ENCODE measurements at regions not wholly inside any gene's neighbourhood (a gene's known extent, or its start where the extent isn't known, plus 50 kb on each side); places are given as distances from the start of the nearest gene placed in this dataset.

DNA sequence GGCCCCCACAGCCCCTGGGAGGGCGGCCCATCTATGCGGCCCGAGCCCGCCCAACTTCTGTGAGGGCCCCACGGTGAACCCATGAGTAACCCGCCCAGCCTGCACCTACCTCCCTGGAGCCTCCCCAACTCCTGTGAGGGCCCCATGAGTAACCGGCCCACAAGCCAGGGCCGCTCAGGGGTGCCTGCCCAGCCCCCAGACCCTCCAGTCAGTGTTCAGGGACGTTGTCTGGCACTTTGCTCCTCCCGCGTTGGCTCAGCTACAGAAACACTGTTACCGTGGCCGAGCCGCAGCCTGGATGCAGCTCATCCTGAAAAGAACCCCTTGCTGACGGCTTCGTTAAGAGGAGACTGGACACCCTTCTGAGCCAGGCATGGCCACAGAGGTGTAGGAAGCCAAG, 179.6 kb downstream of the BRD1 start:
- Histone ChIP-seq H3K9me3 (ENCODE audit: low read depth) (no peaks in the 10 kb centered on the region), H4K20me1 (ENCODE audit: insufficient read depth) (no peaks in the 10 kb centered on the region), H3K9me2 (ENCODE audit: insufficient read depth) (no peaks in the 10 kb centered on the region), H3K36me3 (ENCODE audit: low read depth) (no peaks in the 10 kb centered on the region), H3K79me2 (ENCODE audit: insufficient read depth) (no peaks in the 10 kb centered on the region), H3K4me2 (ENCODE audit: unreplicated experiment) (no peak overlapping the region), H3F3A (ENCODE audit: insufficient read depth) (no peaks in the 10 kb centered on the region), H3K4me1 (ENCODE audit: insufficient read depth) (no peaks in the 10 kb centered on the region), H3K9ac (no peak overlapping the region), H3K4me3 (no peak overlapping the region), H3K27ac (no peak overlapping the region), H3K27me3 (replicated peaks; ENCODE audit: insufficient read depth) (no peaks in the 10 kb centered on the region), H2AFZ (no peak overlapping the region)
- in situ Hi-C loops (cut with MboI) = no loop called here
- no peak for TF ChIP-seq EZH2 (IDR thresholded peaks at IDR 0.05; ENCODE audit: insufficient read depth, poor library complexity, severe bottlenecking)
- TF ChIP-seq EZH2phosphoT487 (IDR thresholded peaks at IDR 0.05; ENCODE audit: insufficient read depth, low read depth) = no peak
- 66 to 86% methylated on average over 10 to 16 of the region's 16 CpGs for WGBS, 2 experiments (ENCODE audit: low coverage in 1 of 2, low lambda C conversion rate in 2 of 2, missing lambda C conversion rate in 2 of 2)
- DNase-seq = no peak

DNA sequence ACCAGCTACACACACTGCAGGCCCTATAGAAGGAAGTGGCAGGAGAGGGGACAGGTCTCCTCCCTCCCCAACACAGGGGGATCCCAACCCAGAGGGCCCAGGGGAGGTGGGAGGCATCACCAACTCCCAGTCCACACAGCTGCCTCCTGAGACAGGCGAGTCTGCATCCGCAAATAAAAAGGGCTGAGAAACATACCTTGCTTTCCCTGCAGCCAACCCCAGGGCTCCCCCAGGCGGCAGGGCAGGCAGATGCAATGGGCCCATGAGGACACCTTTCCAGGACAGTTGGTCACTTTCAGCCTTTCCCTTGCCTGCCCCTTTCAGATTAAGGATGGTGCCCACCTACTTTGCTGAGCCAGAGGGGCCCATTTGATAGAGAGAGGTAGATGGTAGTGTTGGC, 180.0 kb downstream of the BRD1 start:
- in situ Hi-C loops (cut with MboI) = no loop called here
- Histone ChIP-seq H3K79me2 (ENCODE audit: insufficient read depth) (no peaks in the 10 kb centered on the region), H3K4me1 (ENCODE audit: insufficient read depth) (no peaks in the 10 kb centered on the region), H3K4me2 (ENCODE audit: unreplicated experiment) (no peak overlapping the region), H3K9ac (no peak overlapping the region), H3K27me3 (replicated peaks; ENCODE audit: insufficient read depth) (no peaks in the 10 kb centered on the region), H3K9me3 (ENCODE audit: low read depth) (no peaks in the 10 kb centered on the region), H3K27ac (no peak overlapping the region), H3K36me3 (ENCODE audit: low read depth) (no peaks in the 10 kb centered on the region), H3K4me3 (no peak overlapping the region), H2AFZ (no peak overlapping the region), H3K9me2 (ENCODE audit: insufficient read depth) (no peaks in the 10 kb centered on the region), H3F3A (ENCODE audit: insufficient read depth) (no peaks in the 10 kb centered on the region), H4K20me1 (ENCODE audit: insufficient read depth) (no peaks in the 10 kb centered on the region)
- WGBS, 2 experiments (ENCODE audit: low coverage in 1 of 2, low lambda C conversion rate in 2 of 2, missing lambda C conversion rate in 2 of 2) = 34 to 65% methylated on average over 2 to 3 of the region's 3 CpGs
- TF ChIP-seq EZH2phosphoT487 (IDR thresholded peaks at IDR 0.05; ENCODE audit: insufficient read depth, low read depth) = no peak
- TF ChIP-seq EZH2 (IDR thresholded peaks at IDR 0.05; ENCODE audit: insufficient read depth, poor library complexity, severe bottlenecking) = no peak
- DNase-seq = no peak

DNA sequence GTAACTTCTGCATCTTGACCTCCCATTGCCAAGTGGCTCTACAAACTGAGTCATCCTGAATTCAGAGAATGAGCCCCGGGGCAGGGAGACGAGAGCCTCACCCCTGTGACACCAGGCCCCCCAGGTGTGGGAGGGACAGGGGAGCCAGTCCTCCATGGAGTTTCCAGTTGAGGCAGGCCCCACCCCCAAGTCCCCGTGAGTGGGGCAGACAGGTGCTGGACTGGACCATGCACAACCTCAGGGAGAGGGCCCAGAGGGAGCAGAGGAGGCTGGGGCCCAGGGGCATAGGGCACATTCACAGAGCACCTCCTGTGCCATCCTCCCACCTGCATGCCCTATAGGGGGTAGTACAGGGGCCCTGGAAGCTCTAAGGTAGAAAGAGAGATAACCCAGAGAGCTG, 180.8 kb downstream of the BRD1 start:
- Histone ChIP-seq H3K9me3 (ENCODE audit: low read depth) (no peaks in the 10 kb centered on the region), H3K27ac (no peak overlapping the region), H3K9ac (no peak overlapping the region), H3K36me3 (ENCODE audit: low read depth) (no peaks in the 10 kb centered on the region), H3K4me2 (ENCODE audit: unreplicated experiment) (no peak overlapping the region), H3F3A (ENCODE audit: insufficient read depth) (no peaks in the 10 kb centered on the region), H3K79me2 (ENCODE audit: insufficient read depth) (no peaks in the 10 kb centered on the region), H3K4me3 (no peak overlapping the region), H3K27me3 (replicated peaks; ENCODE audit: insufficient read depth) (no peaks in the 10 kb centered on the region), H3K9me2 (ENCODE audit: insufficient read depth) (no peaks in the 10 kb centered on the region), H4K20me1 (ENCODE audit: insufficient read depth) (no peaks in the 10 kb centered on the region), H2AFZ (no peak overlapping the region), H3K4me1 (ENCODE audit: insufficient read depth) (no peaks in the 10 kb centered on the region)
- in situ Hi-C loops (cut with MboI) = no loop called here
- TF ChIP-seq EZH2 (IDR thresholded peaks at IDR 0.05; ENCODE audit: insufficient read depth, poor library complexity, severe bottlenecking) (no peak), EZH2phosphoT487 (IDR thresholded peaks at IDR 0.05; ENCODE audit: insufficient read depth, low read depth) (no peak)
- no peak for DNase-seq
- 20 to 25% methylated on average over 2 to 3 of the region's 3 CpGs for WGBS, 2 experiments (ENCODE audit: low coverage in 1 of 2, low lambda C conversion rate in 2 of 2, missing lambda C conversion rate in 2 of 2)

DNA sequence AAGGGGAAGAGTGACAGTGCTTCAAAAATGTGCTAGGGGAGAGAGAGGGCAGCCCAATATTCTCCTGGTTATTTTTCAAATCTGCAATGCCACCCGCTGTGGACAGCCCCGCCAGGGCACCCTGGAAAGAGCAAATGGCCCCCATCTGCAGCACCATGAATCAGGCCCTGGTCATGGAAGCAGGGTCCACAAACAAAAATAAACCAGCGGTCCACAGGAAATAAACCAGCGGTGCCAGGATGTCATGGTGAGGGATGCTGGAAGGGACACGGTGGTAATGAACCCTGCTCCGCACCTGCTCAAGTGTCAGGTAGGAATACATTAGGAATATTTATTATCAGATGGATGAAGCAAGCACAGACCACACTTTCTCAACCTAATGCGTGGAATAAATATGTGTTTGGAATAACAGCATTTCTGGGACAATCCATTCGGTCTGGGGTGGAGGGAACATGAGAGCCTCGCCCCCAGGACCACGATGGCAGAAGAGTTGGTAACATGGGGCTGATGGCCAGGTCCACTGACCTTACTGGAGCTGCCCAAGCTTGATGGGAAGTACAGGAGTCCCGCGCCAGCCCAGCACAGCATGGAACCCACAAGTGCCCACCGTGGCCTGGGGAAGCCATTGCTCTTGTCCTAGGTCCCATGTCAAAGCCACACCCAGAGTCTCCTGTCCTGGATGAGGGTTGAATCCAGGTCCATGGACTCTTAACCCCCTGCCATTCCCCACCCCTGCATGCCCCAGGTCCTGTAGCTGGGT, 181.7 kb downstream of the BRD1 start:
- Histone ChIP-seq H3K4me2 (ENCODE audit: unreplicated experiment) (no peak overlapping the region), H4K20me1 (ENCODE audit: insufficient read depth) (no peaks in the 10 kb centered on the region), H2AFZ (no peak overlapping the region), H3K27ac (no peak overlapping the region), H3K9ac (no peak overlapping the region), H3K4me1 (ENCODE audit: insufficient read depth) (no peaks in the 10 kb centered on the region), H3K9me2 (ENCODE audit: insufficient read depth) (no peaks in the 10 kb centered on the region), H3K27me3 (replicated peaks; ENCODE audit: insufficient read depth) (no peaks in the 10 kb centered on the region), H3K4me3 (no peak overlapping the region), H3K79me2 (ENCODE audit: insufficient read depth) (no peaks in the 10 kb centered on the region), H3F3A (ENCODE audit: insufficient read depth) (no peaks in the 10 kb centered on the region), H3K36me3 (ENCODE audit: low read depth) (no peaks in the 10 kb centered on the region), H3K9me3 (ENCODE audit: low read depth) (no peaks in the 10 kb centered on the region)
- no peak for DNase-seq
- in situ Hi-C loops (cut with MboI) = no loop called here
- WGBS, 2 experiments (ENCODE audit: low coverage in 1 of 2, low lambda C conversion rate in 2 of 2, missing lambda C conversion rate in 2 of 2) = 56 to 57% methylated on average over 13 of the region's 13 CpGs
- TF ChIP-seq EZH2phosphoT487 (IDR thresholded peaks at IDR 0.05; ENCODE audit: insufficient read depth, low read depth) = no peak
- TF ChIP-seq EZH2 (IDR thresholded peaks at IDR 0.05; ENCODE audit: insufficient read depth, poor library complexity, severe bottlenecking) = no peak
